ENCODE measurements at regions not wholly inside any gene's neighbourhood (a gene's known extent, or its start where the extent isn't known, plus 50 kb on each side); places are given as distances from the start of the nearest gene placed in this dataset.

DNA sequence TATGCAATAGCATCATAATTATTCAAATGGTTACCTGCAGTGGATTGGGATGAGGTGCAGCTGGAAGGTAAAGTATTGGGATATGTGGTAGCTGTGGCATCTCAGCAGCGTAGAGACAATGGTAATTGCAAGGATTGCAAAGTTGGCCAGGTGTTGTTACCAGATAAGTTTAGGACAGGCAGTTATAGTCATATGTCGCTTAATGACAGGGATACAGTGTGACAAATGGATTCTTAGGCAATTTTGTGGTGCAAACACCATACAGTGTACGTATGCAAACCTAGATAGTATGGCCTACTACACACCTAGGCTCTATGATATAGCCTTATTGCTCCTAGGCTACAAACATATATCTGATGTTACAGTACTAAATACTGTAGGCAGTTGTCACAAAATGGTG, 163.5 kb upstream of the LYZL2 start:
- Histone ChIP-seq H3K36me3 (no peaks in the 10 kb centered on the region), H3K4me3 (no peak overlapping the region), H3K27ac (no peak overlapping the region), H3K27me3 (no peaks in the 10 kb centered on the region), H3K9me3 (no peaks in the 10 kb centered on the region), H3K4me1 (no peaks in the 10 kb centered on the region)
- intact Hi-C loops (cut with DNase I), result no loop called here
- WGBS, 2 donors, result 82 to 87% methylated on average over 3 of the region's 3 CpGs
- no peak for DNase-seq
- TF ChIP-seq, protein P1, sequence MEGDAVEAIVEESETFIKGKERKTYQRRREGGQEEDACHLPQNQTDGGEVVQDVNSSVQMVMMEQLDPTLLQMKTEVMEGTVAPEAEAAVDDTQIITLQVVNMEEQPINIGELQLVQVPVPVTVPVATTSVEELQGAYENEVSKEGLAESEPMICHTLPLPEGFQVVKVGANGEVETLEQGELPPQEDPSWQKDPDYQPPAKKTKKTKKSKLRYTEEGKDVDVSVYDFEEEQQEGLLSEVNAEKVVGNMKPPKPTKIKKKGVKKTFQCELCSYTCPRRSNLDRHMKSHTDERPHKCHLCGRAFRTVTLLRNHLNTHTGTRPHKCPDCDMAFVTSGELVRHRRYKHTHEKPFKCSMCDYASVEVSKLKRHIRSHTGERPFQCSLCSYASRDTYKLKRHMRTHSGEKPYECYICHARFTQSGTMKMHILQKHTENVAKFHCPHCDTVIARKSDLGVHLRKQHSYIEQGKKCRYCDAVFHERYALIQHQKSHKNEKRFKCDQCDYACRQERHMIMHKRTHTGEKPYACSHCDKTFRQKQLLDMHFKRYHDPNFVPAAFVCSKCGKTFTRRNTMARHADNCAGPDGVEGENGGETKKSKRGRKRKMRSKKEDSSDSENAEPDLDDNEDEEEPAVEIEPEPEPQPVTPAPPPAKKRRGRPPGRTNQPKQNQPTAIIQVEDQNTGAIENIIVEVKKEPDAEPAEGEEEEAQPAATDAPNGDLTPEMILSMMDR (IDR thresholded peaks at IDR 0.05), result no peak
- no peak for TF ChIP-seq POLR2A (IDR thresholded peaks at IDR 0.05)

DNA sequence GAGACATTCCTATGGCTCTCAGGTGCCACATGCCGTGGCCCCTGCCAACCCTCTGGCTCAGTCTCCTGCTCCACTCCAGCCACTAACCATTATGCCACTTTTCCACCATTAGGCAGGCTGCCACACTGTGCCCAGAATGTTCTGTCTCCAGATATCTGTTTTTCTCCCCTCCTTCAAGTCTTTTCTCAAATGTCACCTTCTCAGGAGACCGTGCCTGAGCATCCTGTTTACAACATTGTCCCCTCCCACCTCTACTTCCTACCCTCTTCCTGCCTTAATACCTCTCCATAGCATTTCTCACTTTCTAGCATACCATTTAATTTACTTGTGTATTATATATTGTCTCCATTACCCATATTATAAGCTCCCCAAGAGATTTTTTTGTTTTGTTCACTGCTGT, 162.5 kb upstream of the LYZL2 start:
- H3K36me3 ChIP-seq, result no peaks in the 10 kb centered on the region
- no peak for DNase-seq
- intact Hi-C loops (cut with DNase I), result no loop called here
- 69 to 71% methylated on average over 2 of the region's 2 CpGs for WGBS, 2 donors
- TF ChIP-seq, protein P1 (IDR thresholded peaks at IDR 0.05), result no peak
- no peak for TF ChIP-seq POLR2A (IDR thresholded peaks at IDR 0.05)
- H3K27me3 ChIP-seq, result no peaks in the 10 kb centered on the region
- no peak overlapping the region for H3K27ac ChIP-seq
- H3K9me3 ChIP-seq, result no peaks in the 10 kb centered on the region
- H3K4me3 ChIP-seq, result no peak overlapping the region
- H3K4me1 ChIP-seq, result no peaks in the 10 kb centered on the region

DNA sequence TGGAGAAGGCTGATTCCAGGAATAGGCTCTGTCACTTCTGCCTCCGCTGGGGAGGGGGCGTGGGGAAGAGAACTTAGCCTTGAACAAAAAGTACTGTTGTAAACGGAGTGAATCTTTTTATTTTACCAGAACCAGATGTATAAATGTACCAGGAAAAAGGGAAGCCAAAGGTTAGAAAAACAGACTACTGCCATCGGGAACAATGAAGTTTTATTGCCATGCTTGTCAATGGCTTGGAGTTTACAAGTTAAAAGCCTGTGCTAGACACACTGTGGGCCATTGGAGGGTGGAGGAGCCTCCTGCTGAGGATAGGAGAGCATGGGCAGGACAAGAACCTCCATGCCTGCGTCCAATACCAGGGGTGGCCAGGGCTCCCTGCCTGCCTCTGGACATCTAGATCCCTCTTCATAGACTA, 161.7 kb upstream of the LYZL2 start:
- Histone ChIP-seq H3K36me3 (no peaks in the 10 kb centered on the region), H3K27me3 (no peaks in the 10 kb centered on the region), H3K27ac (no peak overlapping the region), H3K4me1 (no peaks in the 10 kb centered on the region), H3K4me3 (no peak overlapping the region), H3K9me3 (no peaks in the 10 kb centered on the region)
- intact Hi-C loops (cut with DNase I), result no loop called here
- 80 to 84% methylated on average over 5 of the region's 5 CpGs for WGBS, 2 donors
- TF ChIP-seq, protein P1 (IDR thresholded peaks at IDR 0.05), result no peak
- TF ChIP-seq POLR2A (IDR thresholded peaks at IDR 0.05), result no peak
- no peak for DNase-seq

DNA sequence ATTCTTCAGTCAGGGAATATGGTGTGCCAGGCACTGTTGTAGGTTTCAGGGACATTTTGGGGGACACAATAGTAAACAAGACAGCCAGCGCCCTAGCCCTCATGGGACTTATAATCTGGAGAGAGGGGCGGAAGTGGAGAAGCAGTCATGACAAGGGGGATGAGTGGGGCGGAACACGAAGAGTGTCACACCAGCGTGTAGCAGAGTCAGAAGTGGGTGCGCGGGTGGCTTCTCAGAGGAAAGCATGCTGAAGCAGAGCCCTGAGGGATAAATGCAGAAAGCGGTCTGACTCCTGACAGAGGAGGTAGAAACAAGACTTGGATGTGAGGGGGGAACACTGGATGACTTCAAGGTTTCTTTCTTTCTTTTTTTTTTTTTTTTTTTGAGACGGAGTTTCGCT, 160.3 kb upstream of the LYZL2 start:
- H3K27ac ChIP-seq, result no peak overlapping the region

DNA sequence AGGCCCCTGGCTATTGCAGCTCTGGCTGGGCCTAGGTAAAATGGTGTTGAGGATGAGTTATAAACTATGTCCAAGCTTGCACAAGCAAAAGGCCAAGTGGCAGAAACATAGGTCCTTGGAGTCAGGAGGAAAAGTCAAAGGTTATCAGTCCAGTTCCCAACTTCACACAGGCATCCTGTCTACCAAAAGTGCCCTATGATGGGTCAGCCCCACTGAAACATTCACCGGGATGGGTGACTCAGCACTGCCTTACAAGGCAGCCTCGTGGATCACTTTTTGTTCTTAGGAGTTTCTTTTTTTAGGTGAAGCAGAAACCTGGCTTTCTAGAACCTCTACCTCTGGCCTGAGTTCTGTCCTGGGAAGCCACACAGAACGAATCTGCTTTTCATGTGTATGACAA, 158.8 kb upstream of the LYZL2 start:
- TF ChIP-seq, protein P1 (IDR thresholded peaks at IDR 0.05), result no peak
- TF ChIP-seq POLR2A (IDR thresholded peaks at IDR 0.05), result no peak
- intact Hi-C loops (cut with DNase I), result loop anchor here (10.0 kb wide), 1 partner anchor 1026 kb away; no protein-coding TSS in a partner anchor
- no peak for DNase-seq
- peaks cover 0 to 11% (median 0%) of the 10 kb centered on the region in 4 donors for H3K27me3 ChIP-seq
- no peaks in the 10 kb centered on the region for H3K9me3 ChIP-seq
- peaks cover 10 to 27% (median 13%) of the 10 kb centered on the region in 3 donors for H3K4me1 ChIP-seq
- no peaks in the 10 kb centered on the region for H3K36me3 ChIP-seq
- 20 to 28% methylated on average over 3 of the region's 3 CpGs for WGBS, 2 donors
- H3K27ac ChIP-seq, result no peak overlapping the region
- no peak overlapping the region for H3K4me3 ChIP-seq

More for the DNA sequence above, 160.3 kb upstream of the LYZL2 start:
- intact Hi-C loops (cut with DNase I), result loop anchor here (10.0 kb wide), 1 partner anchor 1025 kb away; no protein-coding TSS in a partner anchor
- Histone ChIP-seq H3K36me3 (no peaks in the 10 kb centered on the region), H3K27me3 (peaks cover 0 to 9% (median 0%) of the 10 kb centered on the region in 4 donors), H3K4me1 (peaks cover 0 to 12% (median 6%) of the 10 kb centered on the region in 3 donors), H3K4me3 (no peak overlapping the region), H3K9me3 (no peaks in the 10 kb centered on the region)
- TF ChIP-seq POLR2A (IDR thresholded peaks at IDR 0.05), result no peak
- TF ChIP-seq, protein P1 (IDR thresholded peaks at IDR 0.05), result no peak
- no peak for DNase-seq
- 93 to 94% methylated on average over 10 of the region's 10 CpGs for WGBS, 2 donors
